NCI-H2029 treated with DMSO at 0.1 percent for 48 hours (cell line): ENCODE measurements at regions not wholly inside any gene's neighbourhood (a gene's known extent, or its start where the extent isn't known, plus 50 kb on each side); places are given as distances from the start of the nearest gene placed in this dataset.

Experiments used
- DNase-seq: peaks from one replicate; lab custom pipeline; 2025; lab: John Stamatoyannopoulos, UW

- DNase-seq = no peak
These were observed 434.7 kb downstream of the TNS3 start for GRCh38 chr7:47147213-47147631.

DNA sequence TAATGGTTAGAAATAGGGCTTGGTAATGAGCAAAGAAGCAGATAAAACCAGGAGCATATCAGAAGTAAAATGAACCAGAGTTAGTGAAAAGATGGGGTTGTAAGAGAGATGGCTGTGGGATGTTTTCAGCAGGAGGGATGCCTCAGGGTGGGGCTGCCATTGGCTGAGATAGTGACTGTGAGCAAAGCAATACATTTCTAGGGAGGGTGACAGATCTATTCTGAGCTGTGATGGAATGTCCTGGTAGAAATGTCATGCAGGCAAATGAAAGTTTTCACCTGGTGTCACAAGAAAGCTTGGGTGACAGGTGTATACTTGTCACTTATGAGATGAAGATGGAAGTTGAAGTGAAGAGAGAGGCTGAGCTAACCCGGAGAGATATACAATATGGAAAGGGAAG lies 435.9 kb downstream of the TNS3 start:
- DNase-seq = no peak

GRCh38 chr7:47145186-47145725 lies 436.7 kb downstream of the TNS3 start:
- DNase-seq = no peak

DNA sequence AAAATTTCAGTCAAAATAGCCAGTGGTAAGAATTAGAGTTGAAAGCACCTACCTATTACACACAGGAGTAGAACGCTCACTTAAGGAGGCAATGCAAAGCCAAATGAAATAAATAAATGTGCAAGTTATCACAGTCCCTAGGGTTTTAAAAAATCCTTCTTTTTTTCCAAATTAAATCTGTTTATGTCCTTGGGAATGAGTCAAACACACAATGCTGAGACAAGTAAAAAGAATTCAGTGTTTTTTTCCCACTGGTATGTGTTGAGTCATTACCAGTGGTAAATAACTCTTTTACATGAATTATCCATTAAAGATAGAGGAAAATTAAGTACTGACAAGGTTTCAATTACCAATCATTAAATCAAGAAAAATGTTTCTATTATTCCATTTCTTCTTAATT lies 438.6 kb downstream of the TNS3 start:
- no peak for DNase-seq

- no peak for DNase-seq
These were observed 439.1 kb downstream of the TNS3 start for GRCh38 chr7:47142867-47143175.

- no peak for DNase-seq
These were observed 439.6 kb downstream of the TNS3 start for GRCh38 chr7:47142169-47142866.

GRCh38 chr7:47132471-47132870 lies 449.4 kb downstream of the TNS3 start:
- no peak for DNase-seq

DNA sequence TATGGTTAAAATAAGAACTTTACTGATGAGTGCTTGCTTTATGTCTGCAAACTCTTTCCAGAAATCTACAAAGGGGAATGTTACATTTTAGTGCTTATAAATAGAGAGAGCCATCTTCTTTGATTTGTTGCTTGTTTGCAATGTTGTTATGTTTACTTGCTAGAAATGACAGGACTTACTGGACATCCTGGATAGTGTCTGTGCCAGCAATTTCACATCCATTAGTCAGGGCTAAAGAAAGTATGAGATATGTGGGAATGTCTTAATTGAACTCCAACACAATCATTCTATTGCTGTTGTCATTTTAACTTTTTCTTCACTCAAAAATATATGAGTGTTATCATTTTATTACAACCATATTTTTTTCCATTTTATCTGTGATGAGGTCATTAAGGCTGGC lies 453.2 kb downstream of the TNS3 start:
- no peak for DNase-seq

DNA sequence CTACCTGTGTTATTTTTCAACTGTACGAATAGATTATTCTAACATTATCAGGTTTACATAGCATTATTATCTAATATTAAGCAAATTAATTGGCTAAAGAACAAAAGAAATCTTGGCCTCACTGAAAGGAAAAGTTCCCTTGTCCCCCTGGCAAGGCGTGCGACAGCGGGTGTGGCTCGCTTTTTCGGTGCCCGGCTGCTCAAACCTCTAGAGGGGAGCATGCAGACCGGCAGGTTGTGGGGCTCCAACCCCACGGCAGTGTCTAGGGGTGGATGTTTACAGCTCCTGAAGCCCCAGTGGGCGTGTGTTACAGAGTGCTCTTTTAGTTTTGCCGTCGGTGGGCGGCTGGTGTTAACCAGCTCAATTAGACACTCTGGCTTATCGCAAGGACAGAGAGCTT lies 456.4 kb downstream of the TNS3 start:
- no peak for DNase-seq

DNA sequence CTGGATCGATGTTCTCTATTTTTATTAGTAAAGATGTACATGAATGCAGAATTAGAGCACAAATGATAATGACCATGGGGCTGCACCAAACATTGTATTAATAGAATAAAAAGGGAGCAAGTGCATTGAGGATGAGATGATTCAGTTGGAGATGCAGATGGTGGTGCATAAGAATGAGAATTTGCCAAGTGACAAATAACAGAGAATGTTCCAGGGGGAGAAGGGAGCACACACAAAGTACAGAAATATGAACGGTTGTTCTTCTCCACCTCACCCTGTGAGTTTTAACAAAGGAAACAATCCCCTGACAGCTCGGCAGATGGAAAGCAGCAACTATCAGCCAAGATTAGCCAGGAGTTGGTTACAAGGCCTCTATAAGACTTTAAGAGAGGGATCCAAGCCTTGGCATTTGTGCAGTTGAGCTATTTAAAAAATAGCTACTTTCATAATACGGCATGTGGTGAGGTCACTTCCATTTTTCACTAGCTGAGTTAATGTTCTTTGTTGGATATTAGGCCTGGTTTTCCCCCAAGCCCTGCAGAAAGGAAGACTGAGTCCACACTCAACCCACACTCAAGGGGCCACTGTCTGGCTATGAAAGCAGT lies 462.5 kb downstream of the TNS3 start:
- no peak for DNase-seq

DNA sequence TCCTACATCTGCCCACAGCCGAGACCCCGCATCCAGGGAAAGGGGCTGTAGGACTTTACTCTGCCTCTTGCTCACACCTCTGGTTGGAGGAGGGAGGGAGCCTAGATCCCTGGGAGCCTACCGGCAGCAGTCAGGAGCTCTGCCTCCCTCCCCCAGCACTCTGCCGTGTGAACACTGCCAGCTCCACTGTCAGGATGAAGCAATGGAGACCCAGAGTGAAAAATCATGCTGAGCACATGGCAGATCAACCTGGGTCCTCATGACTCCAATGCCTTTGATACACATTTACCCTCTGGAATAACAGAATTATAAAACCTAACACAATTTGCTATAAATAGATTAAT lies 477.7 kb downstream of the TNS3 start:
- DNase-seq = no peak

- no peak for DNase-seq
These were observed 478.3 kb downstream of the TNS3 start for GRCh38 chr7:47103498-47104205.

DNA sequence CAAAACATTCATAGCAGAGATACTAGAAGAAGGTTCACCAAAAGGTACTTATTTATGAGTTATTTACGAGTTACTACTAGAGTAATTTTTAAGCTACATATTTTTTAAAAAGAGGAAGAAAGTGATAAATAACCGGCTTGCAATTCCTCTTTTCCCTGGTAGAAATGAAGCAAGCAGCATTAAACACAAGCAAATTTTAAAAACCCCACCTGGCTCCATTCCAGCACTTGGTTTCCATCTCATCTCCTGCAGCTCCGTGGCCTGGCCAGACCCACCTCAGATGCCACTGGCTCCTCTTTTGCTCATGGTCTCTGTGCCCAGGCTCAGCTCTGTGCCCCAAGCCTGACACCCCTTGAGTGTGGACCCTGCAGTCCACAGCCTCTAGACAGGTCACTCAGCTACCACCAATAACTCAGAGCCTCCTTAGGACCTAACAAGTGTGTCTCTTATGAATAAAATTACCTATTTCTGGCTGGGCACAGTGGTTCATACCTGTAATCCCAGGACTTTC lies 479.5 kb downstream of the TNS3 start:
- DNase-seq = no peak

DNA sequence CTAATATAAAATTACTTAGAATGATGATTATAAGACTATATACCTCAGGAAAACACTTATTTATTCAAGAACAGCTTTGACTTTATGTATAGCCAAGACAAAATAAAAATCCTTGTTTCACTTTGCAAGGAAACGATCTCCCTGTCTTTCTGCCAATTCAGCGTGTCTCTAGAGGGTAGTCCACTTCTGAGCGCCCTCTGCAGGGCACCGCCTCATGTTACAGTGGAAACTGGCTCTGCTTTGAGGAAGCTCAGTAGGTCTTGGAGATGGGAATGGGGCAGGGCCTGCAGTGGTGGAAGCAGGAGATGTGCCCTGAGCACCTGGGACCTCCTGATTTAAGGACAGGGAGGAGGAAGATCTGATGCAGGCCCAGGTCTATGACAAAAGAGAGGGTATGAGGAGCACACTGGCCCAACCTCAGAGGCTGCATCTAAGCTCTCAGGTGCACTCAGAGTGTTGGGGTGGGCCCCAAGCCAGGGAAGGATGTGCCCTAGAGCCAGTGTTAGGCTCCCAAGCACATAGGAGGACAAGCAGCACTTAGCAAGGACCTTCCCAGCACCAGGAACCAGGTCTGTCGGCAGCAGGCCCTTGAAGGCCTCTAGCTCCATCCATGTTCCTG lies 481.0 kb downstream of the TNS3 start:
- DNase-seq = peak; percentile 54

- DNase-seq = no peak
These were observed 481.6 kb downstream of the TNS3 start for GRCh38 chr7:47100148-47100816.

GRCh38 chr7:47097431-47097830 lies 484.5 kb downstream of the TNS3 start:
- DNase-seq = no peak

DNA sequence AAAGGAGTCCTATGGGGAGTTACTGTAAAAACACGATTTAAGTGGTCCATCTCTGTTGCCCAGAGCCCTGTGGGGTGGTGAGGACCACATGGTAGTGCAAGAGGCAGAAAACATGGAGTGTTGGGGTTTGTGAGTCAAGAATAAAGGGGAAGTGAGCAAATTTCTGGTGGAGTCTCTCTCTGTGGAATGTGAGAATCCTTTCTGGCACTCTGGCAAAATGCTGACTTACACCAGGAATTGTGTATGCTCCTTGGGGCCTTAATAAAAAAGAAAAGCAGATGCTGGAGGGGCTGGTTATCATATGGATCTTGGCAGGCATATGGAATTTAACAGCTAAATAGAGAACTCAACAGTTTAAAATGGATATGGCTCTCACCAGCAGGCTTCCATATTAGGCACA lies 486.0 kb downstream of the TNS3 start:
- DNase-seq = no peak

DNA sequence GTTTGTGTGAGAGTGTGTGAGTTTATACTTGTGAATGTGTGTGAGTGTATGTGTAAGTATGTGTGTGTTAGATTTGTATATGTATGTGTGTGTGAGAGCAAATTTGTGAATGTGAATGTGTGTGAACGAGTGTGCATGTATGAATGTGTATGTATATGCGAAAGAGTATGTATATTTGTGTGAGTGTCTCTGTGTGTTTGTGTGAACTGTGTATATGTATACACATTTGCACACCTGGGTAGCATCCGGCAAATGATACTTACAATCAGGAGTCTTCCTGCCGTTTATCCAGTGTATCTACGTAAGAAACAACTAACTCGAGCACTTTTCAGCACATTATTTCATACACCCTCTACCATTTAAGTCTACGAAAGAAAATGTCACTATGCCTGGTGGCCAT lies 487.4 kb downstream of the TNS3 start:
- no peak for DNase-seq

GRCh38 chr7:47093320-47094234 lies 488.3 kb downstream of the TNS3 start:
- DNase-seq = no peak

DNA sequence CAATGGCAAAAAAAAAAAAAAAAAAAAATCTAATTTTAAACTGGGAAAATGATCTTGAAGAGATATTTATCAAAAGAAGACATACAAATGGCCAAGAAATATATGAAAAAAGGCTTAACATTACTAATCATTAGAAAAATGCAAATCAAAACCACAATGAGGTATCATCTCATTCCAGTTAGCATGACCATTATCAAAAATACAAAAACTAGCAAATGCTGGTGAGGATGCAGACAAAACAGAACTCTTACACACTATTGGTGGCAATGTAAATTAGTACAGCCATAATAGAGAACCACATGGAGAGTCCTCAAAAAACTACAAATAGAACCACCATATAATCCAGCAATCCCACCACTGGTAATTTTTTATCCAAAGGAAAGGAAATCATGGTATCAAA lies 489.6 kb downstream of the TNS3 start:
- no peak for DNase-seq

GRCh38 chr7:47091141-47091540 lies 490.8 kb downstream of the TNS3 start:
- DNase-seq = no peak
